Panc1 (cell line): ENCODE measurements at regions not wholly inside any gene's neighbourhood (a gene's known extent, or its start where the extent isn't known, plus 50 kb on each side); places are given as distances from the start of the nearest gene placed in this dataset.

Experiments
- ATAC-seq: fragments of 200-7000 bp; cut with Tn5 transposase; 2 replicates; pipeline ENCODE4 v1.9.1; 2020; ENCODE audit warnings: mild to moderate bottlenecking, moderate library complexity
- BruUV-seq: library from RNA; stranded (reverse); fragments of 400-500 nt; replicated peaks from 2 replicates; lab custom pipeline; 2021; lab: Mats Ljungman, UMichigan
- CTCF ChIA-PET: fragments of 300-600 bp; sonication (Branson Sonifier 250); formaldehyde crosslinking; loops from one replicate; lab custom pipeline; 2022; ENCODE audit warnings: antibody characterized with exemption; lab: Charles Lee
- POLR2A ChIA-PET: fragments of 300-600 bp; sonication (Branson Sonifier 250); formaldehyde crosslinking; loops from one replicate; lab custom pipeline; 2022; ENCODE audit warnings: antibody characterized with exemption; lab: Charles Lee
- DNase-seq: peaks from one replicate; pipeline ENCODE4 v3.0.0-alpha.2; 2010; ENCODE audit warnings: low read depth, low spot score
- H3K27ac ChIP-seq: 2 replicates; pipeline ENCODE4 v1.5.1; 2011; ENCODE audit warnings: mild to moderate bottlenecking, low read length, inconsistent platforms
- H3K27me3 ChIP-seq: fragments of 200-500 bp; sonication (Bioruptor generic); 2 replicates; pipeline ENCODE4 v1.6.0; 2014; ENCODE audit warnings: low read length, inconsistent platforms; ENCODE audit not compliant: control insufficient read depth, insufficient read depth
- H3K36me3 ChIP-seq: fragments of 200-500 bp; sonication (Bioruptor generic); 2 replicates; pipeline ENCODE4 v1.5.1; 2014; ENCODE audit warnings: inconsistent platforms, mild to moderate bottlenecking, low read length, moderate library complexity; ENCODE audit not compliant: control insufficient read depth, insufficient read depth
- H3K4me1 ChIP-seq: 2 replicates; pipeline ENCODE4 v1.5.1; 2011; ENCODE audit warnings: inconsistent platforms, mild to moderate bottlenecking, low read length, moderate library complexity; ENCODE audit not compliant: control insufficient read depth, insufficient read depth
- H3K4me3 ChIP-seq, 2 experiments: 2 replicates each; pipeline ENCODE4 v1.5.1; 2011 to 2012; ENCODE audit warnings: low read depth in 2 of 2, low read length in 2 of 2, mild to moderate bottlenecking in 2 of 2, inconsistent platforms in 1 of 2, moderate library complexity in 1 of 2
- H3K9me3 ChIP-seq: fragments of 200-500 bp; sonication (Bioruptor generic); 2 replicates; pipeline ENCODE4 v1.5.1; 2014; ENCODE audit warnings: low read depth, mild to moderate bottlenecking, inconsistent platforms, low read length, moderate library complexity; ENCODE audit not compliant: control insufficient read depth, insufficient read depth
- CTCF ChIP-seq: fragments of 450-650 bp; IDR thresholded peaks from 2 replicates; pipeline ENCODE4 v1.5.1; 2017; ENCODE audit warnings: mild to moderate bottlenecking
- POLR2AphosphoS5 ChIP-seq: IDR thresholded peaks from 2 replicates; pipeline ENCODE4 v1.6.1; 2012; ENCODE audit warnings: mild to moderate bottlenecking, low read depth, low read length, moderate library complexity
- REST ChIP-seq, 2 experiments: IDR thresholded peaks; 2 replicates each; pipeline ENCODE4 v1.6.1; 2011 to 2012; ENCODE audit warnings: low read depth in 2 of 2, control low read depth in 1 of 2, low read length in 1 of 2, mild to moderate bottlenecking in 1 of 2, moderate library complexity in 1 of 2; ENCODE audit not compliant: insufficient read depth in 1 of 2
- SIN3A ChIP-seq: IDR thresholded peaks from 2 replicates; pipeline ENCODE4 v1.6.1; 2012; ENCODE audit warnings: low read depth, mild to moderate bottlenecking, low read length, moderate library complexity, borderline replicate concordance; ENCODE audit not compliant: insufficient read depth
- TCF7L2 ChIP-seq: IDR thresholded peaks from 2 replicates; pipeline ENCODE4 v1.6.1; 2011; ENCODE audit warnings: mild to moderate bottlenecking, low read depth, low read length, inconsistent platforms
- in situ Hi-C: cut with HindIII; loops from 2 replicates; pipeline ENCODE4 v1.10.0; 2016; ENCODE audit warnings: low sequenced_read_pairs, low pct_unique_long_range_greater_than_20kb
- intact Hi-C: fragments of 100-400 bp; cut with micrococcal nuclease; formaldehyde crosslinking; loops from one replicate; pipeline ENCODE4 v1.10.0; 2022; ENCODE audit not compliant: unreplicated experiment

GRCh38 chr4:45283352-45283751, 557.0 kb upstream of the GNPDA2 start:
- Histone ChIP-seq H3K27ac (no peak overlapping the region), H3K4me1 (no peaks in the 10 kb centered on the region), H3K36me3 (no peaks in the 10 kb centered on the region), H3K9me3 (no peaks in the 10 kb centered on the region), H3K27me3 (no peaks in the 10 kb centered on the region), H3K4me3 (no peak overlapping the region)
- DNase-seq (no peak), ATAC-seq (no peak)
- TF ChIP-seq POLR2AphosphoS5 (no peak), REST (IDR thresholded peaks at IDR 0.05; ENCODE audit: insufficient read depth in 1 of 2, low read depth in 2 of 2, low read length in 1 of 2) (no peak), CTCF (no peak), TCF7L2 (no peak), SIN3A (no peak)
- POLR2A ChIA-PET, result no interaction called here
- no TSS peak for BruUV-seq
- CTCF ChIA-PET, result no interaction called here
- in situ Hi-C loops, result no loop called here
- intact Hi-C loops, result no loop called here

GRCh38 chr4:45280121-45280520, 553.8 kb upstream of the GNPDA2 start:
- DNase-seq (no peak), ATAC-seq (no peak)
- TF ChIP-seq CTCF, result no peak
- no peak for TF ChIP-seq POLR2AphosphoS5
- TF ChIP-seq SIN3A, result no peak
- no peaks in the 10 kb centered on the region for H3K4me1 ChIP-seq
- in situ Hi-C loops (no loop called here), intact Hi-C loops (no loop called here)
- no peaks in the 10 kb centered on the region for H3K27me3 ChIP-seq
- ChIA-PET POLR2A (no interaction called here), CTCF (no interaction called here)
- H3K4me3 ChIP-seq, result no peak overlapping the region
- no TSS peak for BruUV-seq
- H3K9me3 ChIP-seq, result no peaks in the 10 kb centered on the region
- no peak overlapping the region for H3K27ac ChIP-seq
- H3K36me3 ChIP-seq, result no peaks in the 10 kb centered on the region
